GM20000 (cell line): ENCODE measurements at regions not wholly inside any gene's neighbourhood (a gene's known extent, or its start where the extent isn't known, plus 50 kb on each side); places are given as distances from the start of the nearest gene placed in this dataset.

Source experiments
- DNase-seq: peaks from one replicate; pipeline ENCODE4 v3.0.0; 2012; ENCODE audit warnings: low spot score
- CTCF ChIP-seq: IDR thresholded peaks from 2 replicates; pipeline ENCODE4 v1.5.1; 2012; ENCODE audit warnings: mild to moderate bottlenecking, control low read depth; ENCODE audit errors: extremely low read depth, missing control alignments

- no peak for DNase-seq
- TF ChIP-seq CTCF: no peak
These were observed 87.3 kb downstream of the INHBB start for GRCh38 chr2:120432976-120433815.

- DNase-seq: no peak
- TF ChIP-seq CTCF: no peak
These were observed 87.9 kb downstream of the INHBB start for GRCh38 chr2:120433816-120434290.

- no peak for DNase-seq
- TF ChIP-seq CTCF: no peak
These were observed 88.8 kb downstream of the INHBB start for GRCh38 chr2:120434492-120435308.

- no peak for TF ChIP-seq CTCF
- no peak for DNase-seq
These were observed 89.9 kb downstream of the INHBB start for GRCh38 chr2:120435671-120436459.

GRCh38 chr2:120436460-120436739, 90.5 kb downstream of the INHBB start:
- TF ChIP-seq CTCF: no peak

GRCh38 chr2:120436885-120437603, 91.1 kb downstream of the INHBB start:
- TF ChIP-seq CTCF: peak; percentile 20
- peak; percentile 67 for DNase-seq

More at GRCh38 chr2:120436460-120436739, 90.5 kb downstream of the INHBB start:
- no peak for DNase-seq
